ENCODE measurements at regions not wholly inside any gene's neighbourhood (a gene's known extent, or its start where the extent isn't known, plus 50 kb on each side); places are given as distances from the start of the nearest gene placed in this dataset.

GRCh38 chr15:61517776-61518175, 288.7 kb upstream of the RORA start:
- Histone ChIP-seq H3K36me3 (ENCODE audit: insufficient read depth) (no peaks in the 10 kb centered on the region), H3K27ac (ENCODE audit: low read depth) (no peak overlapping the region), H3K4me3 (ENCODE audit: low read depth, low read length) (no peak overlapping the region), H3K4me1 (ENCODE audit: insufficient read depth) (no peaks in the 10 kb centered on the region)
- no peak for DNase-seq (ENCODE audit: extremely low spot score)
- 94% methylated on average over 3 of the region's 3 CpGs for WGBS

GRCh38 chr15:61517335-61517734, 288.2 kb upstream of the RORA start:
- DNase-seq (ENCODE audit: extremely low spot score), result no peak
- no peaks in the 10 kb centered on the region for H3K4me1 ChIP-seq (ENCODE audit: insufficient read depth)
- H3K4me3 ChIP-seq (ENCODE audit: low read depth, low read length), result no peak overlapping the region
- no peaks in the 10 kb centered on the region for H3K36me3 ChIP-seq (ENCODE audit: insufficient read depth)
- no peak overlapping the region for H3K27ac ChIP-seq (ENCODE audit: low read depth)

- Histone ChIP-seq H3K36me3 (ENCODE audit: insufficient read depth) (no peaks in the 10 kb centered on the region), H3K27ac (ENCODE audit: low read depth) (no peak overlapping the region), H3K4me3 (ENCODE audit: low read depth, low read length) (no peak overlapping the region), H3K4me1 (ENCODE audit: insufficient read depth) (no peaks in the 10 kb centered on the region)
- 36% methylated on average over 1 of the region's 1 CpG for WGBS
- no peak for DNase-seq (ENCODE audit: extremely low spot score)
Observed at GRCh38 chr15:61511756-61512155, 282.7 kb upstream of the RORA start.

GRCh38 chr15:61511089-61511488, 282.0 kb upstream of the RORA start:
- H3K4me3 ChIP-seq (ENCODE audit: low read depth, low read length), result no peak overlapping the region
- no peaks in the 10 kb centered on the region for H3K4me1 ChIP-seq (ENCODE audit: insufficient read depth)
- no peaks in the 10 kb centered on the region for H3K36me3 ChIP-seq (ENCODE audit: insufficient read depth)
- H3K27ac ChIP-seq (ENCODE audit: low read depth), result no peak overlapping the region
- WGBS, result 67% methylated on average over 3 of the region's 3 CpGs
- DNase-seq (ENCODE audit: extremely low spot score), result no peak

- H3K36me3 ChIP-seq (ENCODE audit: insufficient read depth), result no peaks in the 10 kb centered on the region
- WGBS, result 69% methylated on average over 7 of the region's 7 CpGs
- H3K4me1 ChIP-seq (ENCODE audit: insufficient read depth), result no peaks in the 10 kb centered on the region
- no peak for DNase-seq (ENCODE audit: extremely low spot score)
- H3K4me3 ChIP-seq (ENCODE audit: low read depth, low read length), result no peak overlapping the region
- no peak overlapping the region for H3K27ac ChIP-seq (ENCODE audit: low read depth)
Observed at GRCh38 chr15:61509327-61509840, 280.3 kb upstream of the RORA start.

GRCh38 chr15:61503383-61503969, 274.4 kb upstream of the RORA start:
- Histone ChIP-seq H3K36me3 (ENCODE audit: insufficient read depth) (no peaks in the 10 kb centered on the region), H3K27ac (ENCODE audit: low read depth) (no peak overlapping the region), H3K4me1 (ENCODE audit: insufficient read depth) (no peaks in the 10 kb centered on the region), H3K4me3 (ENCODE audit: low read depth, low read length) (no peak overlapping the region)
- DNase-seq (ENCODE audit: extremely low spot score), result no peak

GRCh38 chr15:61501815-61502389, 272.8 kb upstream of the RORA start:
- 77% methylated on average over 12 of the region's 12 CpGs for WGBS
- no peak for DNase-seq (ENCODE audit: extremely low spot score)
- Histone ChIP-seq H3K4me1 (ENCODE audit: insufficient read depth) (no peaks in the 10 kb centered on the region), H3K27ac (ENCODE audit: low read depth) (no peak overlapping the region), H3K4me3 (ENCODE audit: low read depth, low read length) (no peak overlapping the region), H3K36me3 (ENCODE audit: insufficient read depth) (no peaks in the 10 kb centered on the region)

- Histone ChIP-seq H3K36me3 (ENCODE audit: insufficient read depth) (no peaks in the 10 kb centered on the region), H3K27ac (ENCODE audit: low read depth) (no peak overlapping the region), H3K4me3 (ENCODE audit: low read depth, low read length) (no peak overlapping the region), H3K4me1 (ENCODE audit: insufficient read depth) (no peaks in the 10 kb centered on the region)
- DNase-seq (ENCODE audit: extremely low spot score), result no peak
- WGBS, result 76% methylated on average over 9 of the region's 9 CpGs
Observed at GRCh38 chr15:61500951-61501620, 272.0 kb upstream of the RORA start.

- Histone ChIP-seq H3K36me3 (ENCODE audit: insufficient read depth) (no peaks in the 10 kb centered on the region), H3K4me3 (ENCODE audit: low read depth, low read length) (no peak overlapping the region), H3K4me1 (ENCODE audit: insufficient read depth) (no peaks in the 10 kb centered on the region), H3K27ac (ENCODE audit: low read depth) (no peak overlapping the region)
- DNase-seq (ENCODE audit: extremely low spot score), result no peak
Observed at GRCh38 chr15:61500523-61500922, 271.4 kb upstream of the RORA start.

GRCh38 chr15:61499376-61499775, 270.3 kb upstream of the RORA start:
- H3K4me3 ChIP-seq (ENCODE audit: low read depth, low read length), result no peak overlapping the region

GRCh38 chr15:61489571-61489970, 260.5 kb upstream of the RORA start:
- no peaks in the 10 kb centered on the region for H3K4me1 ChIP-seq (ENCODE audit: insufficient read depth)
- H3K27ac ChIP-seq (ENCODE audit: low read depth), result peak overlapping the region; percentile 23
- no peak overlapping the region for H3K4me3 ChIP-seq (ENCODE audit: low read depth, low read length)
- DNase-seq (ENCODE audit: extremely low spot score), result no peak
- H3K36me3 ChIP-seq (ENCODE audit: insufficient read depth), result no peaks in the 10 kb centered on the region
- WGBS, result 39% methylated on average over 1 of the region's 1 CpG

More at GRCh38 chr15:61499376-61499775, 270.3 kb upstream of the RORA start:
- Histone ChIP-seq H3K36me3 (ENCODE audit: insufficient read depth) (no peaks in the 10 kb centered on the region), H3K4me1 (ENCODE audit: insufficient read depth) (no peaks in the 10 kb centered on the region), H3K27ac (ENCODE audit: low read depth) (no peak overlapping the region)
- 52% methylated on average over 3 of the region's 3 CpGs for WGBS
- DNase-seq (ENCODE audit: extremely low spot score), result no peak

GRCh38 chr15:61483599-61483998, 254.5 kb upstream of the RORA start:
- H3K27ac ChIP-seq (ENCODE audit: low read depth), result no peak overlapping the region
- DNase-seq (ENCODE audit: extremely low spot score), result no peak
- WGBS, result 94% methylated on average over 5 of the region's 6 CpGs
- H3K4me3 ChIP-seq (ENCODE audit: low read depth, low read length), result no peak overlapping the region
- no peaks in the 10 kb centered on the region for H3K4me1 ChIP-seq (ENCODE audit: insufficient read depth)
- H3K36me3 ChIP-seq (ENCODE audit: insufficient read depth), result no peaks in the 10 kb centered on the region

- Histone ChIP-seq H3K27ac (ENCODE audit: low read depth) (no peak overlapping the region), H3K36me3 (ENCODE audit: insufficient read depth) (no peaks in the 10 kb centered on the region), H3K4me1 (ENCODE audit: insufficient read depth) (no peaks in the 10 kb centered on the region), H3K4me3 (ENCODE audit: low read depth, low read length) (no peak overlapping the region)
- no peak for DNase-seq (ENCODE audit: extremely low spot score)
- 46% methylated on average over 1 of the region's 1 CpG for WGBS
Observed at GRCh38 chr15:61481886-61482285, 252.8 kb upstream of the RORA start.

GRCh38 chr15:61480863-61481262, 251.8 kb upstream of the RORA start:
- Histone ChIP-seq H3K27ac (ENCODE audit: low read depth) (no peak overlapping the region), H3K4me3 (ENCODE audit: low read depth, low read length) (no peak overlapping the region), H3K4me1 (ENCODE audit: insufficient read depth) (no peaks in the 10 kb centered on the region), H3K36me3 (ENCODE audit: insufficient read depth) (no peaks in the 10 kb centered on the region)
- DNase-seq (ENCODE audit: extremely low spot score), result no peak
- WGBS, result 44% methylated on average over 5 of the region's 5 CpGs
